T47D (cell line): ENCODE measurements at regions not wholly inside any gene's neighbourhood (a gene's known extent, or its start where the extent isn't known, plus 50 kb on each side); places are given as distances from the start of the nearest gene placed in this dataset.

Source experiments
- DNase-seq, 2 experiments: peaks; one replicate each; pipeline versions ENCODE4 v3.0.0 to v3.0.0-alpha.2; 2011 to 2012; ENCODE audit warnings: low read depth in 1 of 2, low spot score in 1 of 2
- JUND ChIP-seq: IDR thresholded peaks from 2 replicates; pipeline ENCODE4 v1.6.1; 2012; ENCODE audit warnings: low read depth
- in situ Hi-C: cut with HindIII; loops from 2 replicates; pipeline ENCODE4 v1.10.0; 2016; ENCODE audit warnings: low sequenced_read_pairs, low pct_unique_long_range_greater_than_20kb

- DNase-seq: no peak
- no peak for TF ChIP-seq JUND
- in situ Hi-C loops: no loop called here
Observed at GRCh38 chr3:67296039-67296892, 298.2 kb downstream of the KBTBD8 start.

GRCh38 chr3:67297715-67298475 lies 299.8 kb downstream of the KBTBD8 start:
- in situ Hi-C loops: no loop called here
- no peak for DNase-seq
- no peak for TF ChIP-seq JUND

GRCh38 chr3:67301556-67301955 lies 303.4 kb downstream of the KBTBD8 start:
- in situ Hi-C loops: no loop called here
- DNase-seq: no peak

GRCh38 chr3:67302489-67302888 lies 304.4 kb downstream of the KBTBD8 start:
- in situ Hi-C loops: no loop called here
- no peak for DNase-seq
- TF ChIP-seq JUND: no peak

More at GRCh38 chr3:67301556-67301955, 303.4 kb downstream of the KBTBD8 start:
- TF ChIP-seq JUND: no peak

- no peak for DNase-seq
- TF ChIP-seq JUND: no peak
- in situ Hi-C loops: no loop called here
Observed at GRCh38 chr3:67305160-67305559, 307.1 kb downstream of the KBTBD8 start.

GRCh38 chr3:67305922-67306321 lies 307.8 kb downstream of the KBTBD8 start:
- no peak for DNase-seq
- in situ Hi-C loops: no loop called here
- no peak for TF ChIP-seq JUND

- DNase-seq: peak in 1 of 2 experiments; percentile 50
- no peak for TF ChIP-seq JUND
- in situ Hi-C loops: no loop called here
Observed at GRCh38 chr3:67311440-67311839, 313.3 kb downstream of the KBTBD8 start.

GRCh38 chr3:67312155-67312554 lies 314.0 kb downstream of the KBTBD8 start:
- no peak for TF ChIP-seq JUND

GRCh38 chr3:67318162-67318561 lies 320.1 kb downstream of the KBTBD8 start:
- DNase-seq: no peak
- no peak for TF ChIP-seq JUND
- in situ Hi-C loops: no loop called here

More at GRCh38 chr3:67312155-67312554, 314.0 kb downstream of the KBTBD8 start:
- peak in 1 of 2 experiments; percentile 79 for DNase-seq
- in situ Hi-C loops: no loop called here

GRCh38 chr3:67324554-67324953 lies 326.4 kb downstream of the KBTBD8 start:
- no peak for TF ChIP-seq JUND
- in situ Hi-C loops: no loop called here
- DNase-seq: no peak
